Suppressor macrophage treated with lipopolysaccharide for 1 hour (primary cell): ENCODE measurements at regions not wholly inside any gene's neighbourhood (a gene's known extent, or its start where the extent isn't known, plus 50 kb on each side); places are given as distances from the start of the nearest gene placed in this dataset.
"Not testable (repeated sequence)": the region's sequence is repeated elsewhere in the genome, so short reads cannot be mapped to it uniquely, and the experiment has no call there.

ENCODE experiments used
- DNase-seq, 3 donors: peaks; one replicate each; pipeline ENCODE4 v3.0.0-alpha.2; 2020 to 2022

GRCh38 chr15:59828861-59829260, 139.7 kb upstream of the BNIP2 start:
- no peak for DNase-seq

GRCh38 chr15:59828263-59828662, 139.1 kb upstream of the BNIP2 start:
- DNase-seq, result no peak

- no peak for DNase-seq
These were observed 136.8 kb upstream of the BNIP2 start for GRCh38 chr15:59825901-59826300.

- DNase-seq, result no peak
These were observed 132.2 kb upstream of the BNIP2 start for GRCh38 chr15:59821286-59821685.

- no peak for DNase-seq
These were observed 130.0 kb upstream of the BNIP2 start for GRCh38 chr15:59819092-59819491.

GRCh38 chr15:59818336-59818735, 129.2 kb upstream of the BNIP2 start:
- DNase-seq, result no peak

GRCh38 chr15:59817834-59818233, 128.7 kb upstream of the BNIP2 start:
- DNase-seq, result no peak

GRCh38 chr15:59817053-59817452, 127.9 kb upstream of the BNIP2 start:
- no peak for DNase-seq

- no peak for DNase-seq
These were observed 125.3 kb upstream of the BNIP2 start for GRCh38 chr15:59814409-59814808.

- no peak for DNase-seq
These were observed 123.8 kb upstream of the BNIP2 start for GRCh38 chr15:59812889-59813288.

- no peak for DNase-seq
These were observed 123.2 kb upstream of the BNIP2 start for GRCh38 chr15:59812250-59812870.

- not testable (repeated sequence) for DNase-seq
These were observed 114.3 kb upstream of the BNIP2 start for GRCh38 chr15:59803293-59803966.

GRCh38 chr15:59801649-59802048, 112.5 kb upstream of the BNIP2 start:
- DNase-seq, result no peak

- no peak for DNase-seq
These were observed 109.4 kb upstream of the BNIP2 start for GRCh38 chr15:59798605-59798917.

GRCh38 chr15:59797756-59798604, 108.9 kb upstream of the BNIP2 start:
- DNase-seq, result no peak

GRCh38 chr15:59794229-59794886, 105.2 kb upstream of the BNIP2 start:
- no peak for DNase-seq

- no peak for DNase-seq
These were observed 103.2 kb upstream of the BNIP2 start for GRCh38 chr15:59792359-59792758.

GRCh38 chr15:59791755-59792154, 102.6 kb upstream of the BNIP2 start:
- no peak for DNase-seq

GRCh38 chr15:59791079-59791478, 102.0 kb upstream of the BNIP2 start:
- no peak for DNase-seq

- DNase-seq, result not testable (repeated sequence)
These were observed 97.3 kb upstream of the BNIP2 start for GRCh38 chr15:59786466-59786865.

- DNase-seq, result not testable (repeated sequence)
These were observed 96.9 kb upstream of the BNIP2 start for GRCh38 chr15:59785981-59786380.

- DNase-seq, result not testable (repeated sequence)
These were observed 94.8 kb upstream of the BNIP2 start for GRCh38 chr15:59783774-59784520.

- no peak for DNase-seq
These were observed 90.0 kb upstream of the BNIP2 start for GRCh38 chr15:59779110-59779509.
